ENCODE measurements at regions not wholly inside any gene's neighbourhood (a gene's known extent, or its start where the extent isn't known, plus 50 kb on each side); places are given as distances from the start of the nearest gene placed in this dataset.

DNA sequence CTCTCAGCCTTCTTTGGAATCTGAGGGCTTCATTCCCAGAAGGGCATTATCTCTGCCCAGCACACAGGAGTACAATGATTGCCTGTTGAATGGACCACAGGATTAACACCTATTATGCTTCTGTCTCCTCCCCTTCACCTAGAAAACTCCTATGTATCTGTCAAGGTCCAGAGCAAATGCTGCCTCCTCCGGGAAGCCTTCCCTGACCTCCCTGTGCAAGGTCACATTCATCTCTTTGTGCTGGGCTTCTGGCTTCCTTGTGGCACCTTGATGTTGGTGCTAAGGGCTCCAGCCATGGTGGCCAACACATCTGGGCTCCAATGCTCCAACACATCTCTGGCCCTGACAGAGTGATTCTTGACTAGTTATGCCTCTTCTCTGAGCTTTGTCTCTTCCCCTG is 49.9 kb upstream of the ATP2B2 start:
- FAIRE-seq: no peak

- FAIRE-seq: no peak
Observed at GRCh38 chr3:10556312-10556711, 50.9 kb upstream of the ATP2B2 start.

GRCh38 chr3:10557250-10557649 is 51.9 kb upstream of the ATP2B2 start:
- FAIRE-seq: no peak

GRCh38 chr3:10557781-10558373 is 52.5 kb upstream of the ATP2B2 start:
- no peak for FAIRE-seq

DNA sequence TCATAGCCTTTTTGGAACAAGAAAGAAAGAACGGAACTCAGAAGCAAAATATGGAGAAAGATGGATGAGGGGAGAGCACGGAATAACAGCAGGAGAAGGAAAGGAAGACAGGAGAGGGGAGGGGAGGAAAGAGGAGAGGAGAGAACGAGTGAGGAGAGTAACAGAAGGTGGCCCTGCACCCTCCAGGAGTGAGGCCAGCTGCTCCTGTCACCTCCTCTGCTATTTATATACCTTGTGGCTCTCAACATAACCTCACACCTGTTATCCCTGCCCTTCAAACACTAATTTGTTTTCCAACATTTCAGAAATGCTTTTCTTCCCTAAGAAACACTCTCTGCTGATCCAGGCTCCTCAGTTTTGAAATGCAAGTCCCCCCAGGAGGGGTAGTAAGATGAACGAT is 53.4 kb upstream of the ATP2B2 start:
- FAIRE-seq: no peak

GRCh38 chr3:10560060-10560861 is 54.9 kb upstream of the ATP2B2 start:
- no peak for FAIRE-seq

DNA sequence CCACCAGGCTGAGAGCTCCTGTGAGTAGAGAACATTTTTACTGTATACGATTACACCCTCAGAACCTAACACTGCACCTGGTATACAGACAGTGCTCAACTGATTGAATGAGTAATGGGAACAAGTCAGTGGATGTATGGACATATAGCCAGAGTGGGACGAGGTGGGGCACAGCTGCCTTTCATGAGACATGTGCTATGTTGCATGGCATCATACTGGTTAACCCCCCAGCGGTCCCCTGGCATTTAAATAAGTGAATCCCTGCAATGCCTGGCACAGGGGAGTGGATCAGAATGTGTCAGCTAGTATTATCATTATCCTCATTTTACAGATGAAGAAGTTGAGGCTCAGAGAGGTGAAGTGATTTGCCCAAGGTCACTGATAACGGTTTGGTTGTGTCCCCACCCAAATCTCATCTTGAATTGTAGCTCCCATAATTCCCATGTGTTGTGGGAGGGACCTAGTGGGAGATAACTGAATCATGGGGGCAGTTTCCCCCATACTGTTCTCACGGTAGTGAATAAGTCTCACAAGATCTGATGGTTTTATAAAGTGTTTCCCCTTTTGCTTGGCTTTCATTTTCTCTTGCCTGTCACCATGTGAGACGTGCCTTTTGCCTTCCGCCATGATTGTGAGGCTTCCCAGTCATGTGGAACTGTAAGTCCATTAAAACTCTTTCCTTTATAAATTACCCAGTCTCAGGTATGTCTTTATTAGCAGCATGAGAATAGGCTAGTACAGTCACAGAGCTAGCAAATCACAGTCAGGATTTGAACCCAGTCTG is 56.0 kb upstream of the ATP2B2 start:
- no peak for FAIRE-seq

DNA sequence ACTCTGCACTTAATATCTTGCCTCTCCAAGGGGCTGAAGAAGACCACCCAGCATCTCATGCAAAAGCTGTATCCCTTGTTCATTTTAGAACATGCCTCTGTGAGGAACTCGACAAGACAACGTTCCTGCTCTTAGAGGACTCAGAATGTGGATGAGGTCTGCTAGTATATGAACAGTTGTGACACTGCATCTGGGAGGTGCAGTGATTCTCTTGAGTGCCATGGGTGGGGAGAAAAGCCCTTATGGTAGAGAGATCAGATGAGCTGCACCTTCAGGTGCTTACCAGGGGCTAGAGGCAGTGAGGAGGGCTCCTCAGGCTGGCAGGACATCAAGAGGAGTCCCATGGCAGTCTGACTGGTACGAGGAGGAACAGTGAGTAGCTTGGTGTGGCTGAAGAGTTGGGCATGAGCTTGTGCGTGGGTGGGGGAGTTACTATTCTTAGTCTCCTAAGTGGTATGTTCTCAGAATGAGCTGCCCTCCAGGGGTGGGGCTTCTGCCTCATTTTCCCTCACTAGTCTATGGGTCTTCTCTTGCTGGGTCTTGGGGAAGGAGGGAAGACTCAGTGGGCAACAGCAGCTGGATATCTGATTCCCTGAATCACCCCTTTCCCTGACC is 56.7 kb upstream of the ATP2B2 start:
- FAIRE-seq: no peak

DNA sequence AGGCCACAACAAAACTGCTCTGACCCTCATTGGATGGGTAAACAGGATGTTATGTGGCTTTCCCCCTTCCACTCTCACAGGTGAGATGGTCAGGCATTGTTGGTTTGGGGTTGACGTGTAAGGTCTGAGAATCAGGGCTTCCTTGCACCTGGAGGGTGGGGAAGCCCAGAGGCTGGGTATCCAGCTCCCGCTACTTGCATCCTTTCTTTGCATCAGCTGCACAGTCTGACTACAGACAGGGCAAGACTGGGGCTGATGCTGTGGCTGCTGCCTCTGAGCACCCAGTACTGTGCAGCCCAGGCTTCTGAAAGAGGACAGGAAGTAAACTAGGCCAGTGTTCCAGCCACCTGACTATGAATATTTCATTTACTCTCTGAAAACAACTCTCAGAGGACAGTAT is 58.0 kb upstream of the ATP2B2 start:
- no peak for FAIRE-seq

- no peak for FAIRE-seq
Observed at GRCh38 chr3:10565814-10566213, 60.4 kb upstream of the ATP2B2 start.

DNA sequence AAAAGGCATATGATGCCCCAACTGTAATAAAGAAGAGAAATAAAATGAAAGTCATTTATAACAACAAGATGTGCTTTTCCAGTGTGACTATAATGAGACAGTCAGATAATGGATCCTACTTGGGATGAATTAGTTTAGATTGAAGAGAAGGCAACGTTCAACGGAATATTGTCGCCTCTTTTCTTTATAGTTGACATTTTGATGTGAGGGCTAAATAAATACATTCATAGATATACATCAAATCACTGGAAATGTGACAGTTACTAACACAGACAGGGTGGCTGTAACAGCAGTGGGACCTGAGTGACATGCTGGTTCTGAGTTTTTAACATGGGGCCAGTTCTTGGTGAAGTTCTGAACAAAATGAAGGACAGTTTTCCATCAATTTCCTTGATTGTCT is 61.1 kb upstream of the ATP2B2 start:
- FAIRE-seq: no peak

GRCh38 chr3:10568549-10568948 is 63.2 kb upstream of the ATP2B2 start:
- FAIRE-seq: no peak

DNA sequence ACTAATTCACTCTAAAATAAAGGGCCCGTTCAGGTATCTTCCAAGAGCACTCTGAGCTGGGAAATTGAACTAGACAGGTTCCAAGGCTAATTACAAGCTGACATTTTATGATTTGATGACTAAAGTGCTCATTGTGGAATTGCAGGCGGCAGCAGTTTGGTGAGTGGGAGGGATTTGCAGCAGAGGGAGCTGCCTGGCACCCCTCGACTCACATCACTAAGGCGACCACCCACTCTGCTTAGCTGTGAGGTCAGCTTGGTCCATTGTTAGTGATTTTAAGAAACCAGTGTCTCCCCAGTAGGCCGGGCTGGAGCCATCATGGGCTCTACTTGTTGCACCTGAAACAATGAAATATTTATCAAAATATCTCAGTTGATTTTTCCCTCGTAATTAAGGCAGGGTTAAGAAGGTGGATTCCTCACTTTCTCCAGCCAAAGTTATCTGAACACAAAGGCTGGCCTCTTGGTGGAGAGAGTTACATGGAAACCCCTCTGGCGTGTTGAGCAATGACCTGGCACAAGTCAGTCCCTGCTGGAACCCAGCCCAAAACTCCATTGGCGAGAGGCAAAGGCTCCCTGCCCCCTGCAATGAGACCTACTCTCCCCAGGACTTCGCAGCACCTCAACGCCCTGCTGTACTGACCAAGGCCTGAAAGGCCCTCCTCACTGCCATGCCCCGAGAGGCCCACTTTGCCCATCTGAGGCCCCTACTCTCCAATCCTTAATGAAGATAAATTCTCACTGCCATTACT is 65.0 kb upstream of the ATP2B2 start:
- no peak for FAIRE-seq

DNA sequence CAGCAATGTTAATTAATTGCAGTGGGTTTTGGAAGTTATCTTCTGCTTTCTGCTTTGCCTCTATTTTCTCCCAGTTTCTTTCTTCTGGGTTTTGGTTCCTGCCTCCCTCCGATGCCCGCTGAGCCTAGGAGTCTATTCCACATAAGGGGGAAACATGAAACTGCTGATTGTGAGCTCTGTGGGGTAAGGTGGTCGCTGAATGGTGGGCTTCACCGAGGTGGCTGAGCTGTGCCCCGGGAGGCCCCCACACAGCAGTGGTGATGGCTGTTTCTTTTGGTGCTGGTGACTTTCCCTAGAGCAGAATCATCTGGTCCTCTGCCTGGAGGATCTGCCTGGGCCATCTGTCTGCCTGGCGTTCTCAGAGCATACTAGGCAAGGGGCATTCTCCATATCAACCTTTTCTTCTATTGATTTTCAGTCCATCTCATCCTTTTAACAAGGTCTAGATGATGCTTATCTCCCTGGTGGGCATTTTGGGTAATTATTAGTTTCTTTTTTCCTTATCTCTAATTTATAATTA is 68.8 kb upstream of the ATP2B2 start:
- FAIRE-seq: no peak

GRCh38 chr3:10575601-10576160 is 70.3 kb upstream of the ATP2B2 start:
- FAIRE-seq: no peak

DNA sequence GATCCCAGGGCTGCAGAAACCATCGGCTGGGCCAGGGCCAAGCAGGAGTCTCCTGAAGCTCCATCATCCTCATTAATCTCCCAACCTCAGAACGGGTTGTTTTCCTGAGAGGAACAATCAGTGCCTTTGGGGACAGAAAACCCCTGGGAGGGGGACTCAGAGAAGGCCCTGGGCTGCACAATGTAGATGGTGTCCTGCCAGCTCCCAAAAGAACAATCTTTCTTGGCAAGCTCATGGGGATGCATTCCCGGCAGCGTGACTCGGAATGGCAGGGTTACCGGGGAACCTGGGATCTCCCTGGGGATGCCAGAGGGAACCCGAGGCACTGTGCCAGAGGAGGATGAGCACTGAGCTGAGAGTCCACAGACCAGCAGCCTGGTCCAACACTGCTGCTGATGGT is 72.1 kb upstream of the ATP2B2 start:
- FAIRE-seq: no peak

GRCh38 chr3:10580426-10580825 is 75.0 kb upstream of the ATP2B2 start:
- no peak for FAIRE-seq

GRCh38 chr3:10581251-10581650 is 75.9 kb upstream of the ATP2B2 start:
- no peak for FAIRE-seq

DNA sequence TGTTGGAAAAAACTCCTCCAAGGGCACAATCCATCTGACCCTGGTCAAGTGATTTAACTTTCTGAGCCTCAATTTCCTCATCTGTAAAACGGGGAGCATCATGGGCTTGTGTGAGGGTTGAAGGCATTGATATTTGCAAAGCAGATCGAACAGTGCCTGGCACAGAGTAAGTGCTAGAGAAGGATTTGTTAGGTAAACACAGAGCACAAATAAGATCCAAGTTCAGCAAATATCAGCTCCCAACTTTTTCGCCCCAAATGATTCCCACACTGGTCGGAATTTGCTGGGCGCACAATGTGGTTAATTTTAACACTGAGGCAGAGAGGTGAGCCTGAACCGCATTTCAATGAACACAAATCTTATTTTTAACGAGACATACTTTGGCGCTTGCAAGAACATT is 76.3 kb upstream of the ATP2B2 start:
- no peak for FAIRE-seq

GRCh38 chr3:10582733-10583132 is 77.3 kb upstream of the ATP2B2 start:
- no peak for FAIRE-seq

- no peak for FAIRE-seq
Observed at GRCh38 chr3:10583798-10584708, 78.7 kb upstream of the ATP2B2 start.
